Large intestine (tissue), 3 donors: ENCODE measurements at regions not wholly inside any gene's neighbourhood (a gene's known extent, or its start where the extent isn't known, plus 50 kb on each side); places are given as distances from the start of the nearest gene placed in this dataset.
A peak's percentile ranks its signal among the peaks of the same experiment; 100 is the strongest.

ENCODE experiments used
- DNase-seq, 2 donors: peaks; one replicate each; pipeline versions ENCODE4 v3.0.0 to v3.0.0-alpha.2; 2013
- H3K27ac ChIP-seq: one replicate; pipeline ENCODE4 v1.5.1; 2013; ENCODE audit warnings: low read length
- H3K27me3 ChIP-seq: 2 replicates; pipeline ENCODE4 v1.6.1; 2013; ENCODE audit warnings: low read length; ENCODE audit not compliant: control insufficient read depth, insufficient read depth
- H3K36me3 ChIP-seq: 2 replicates; pipeline ENCODE4 v1.6.1; 2013; ENCODE audit warnings: low read length; ENCODE audit not compliant: control insufficient read depth, insufficient read depth
- H3K4me1 ChIP-seq: one replicate; pipeline ENCODE4 v1.6.1; 2013; ENCODE audit warnings: low read length; ENCODE audit not compliant: control insufficient read depth, insufficient read depth
- H3K4me3 ChIP-seq: one replicate; pipeline ENCODE4 v1.5.1; 2013; ENCODE audit warnings: low read length
- H3K9me3 ChIP-seq: one replicate; pipeline ENCODE4 v1.6.1; 2013; ENCODE audit warnings: mild to moderate bottlenecking, low read depth, low read length, moderate library complexity; ENCODE audit not compliant: control insufficient read depth
- WGBS: methylation state at CpG from one replicate; pipeline ENCODE4 v1.1.5; 2013; ENCODE audit warnings: low lambda C conversion rate; ENCODE audit not compliant: insufficient coverage; 5-methylcytosine and 5-hydroxymethylcytosine counted together

GRCh38 chr17:68169840-68170239, 78.0 kb upstream of the AMZ2 start:
- H3K36me3 ChIP-seq = no peaks in the 10 kb centered on the region
- no peaks in the 10 kb centered on the region for H3K4me1 ChIP-seq
- DNase-seq = no peak
- H3K27me3 ChIP-seq = no peaks in the 10 kb centered on the region
- WGBS = no CpG with 5 or more reads among the region's 10 CpGs
- no peak overlapping the region for H3K4me3 ChIP-seq
- H3K9me3 ChIP-seq = no peaks in the 10 kb centered on the region
- H3K27ac ChIP-seq = no peak overlapping the region

GRCh38 chr17:68170246-68170645, 77.6 kb upstream of the AMZ2 start:
- no CpG with 5 or more reads among the region's 3 CpGs for WGBS
- H3K4me1 ChIP-seq = no peaks in the 10 kb centered on the region
- H3K27ac ChIP-seq = no peak overlapping the region
- H3K27me3 ChIP-seq = no peaks in the 10 kb centered on the region
- H3K4me3 ChIP-seq = no peak overlapping the region
- no peaks in the 10 kb centered on the region for H3K9me3 ChIP-seq
- H3K36me3 ChIP-seq = no peaks in the 10 kb centered on the region
- DNase-seq = no peak

GRCh38 chr17:68172461-68172954, 75.3 kb upstream of the AMZ2 start:
- H3K4me3 ChIP-seq = no peak overlapping the region
- no peak overlapping the region for H3K27ac ChIP-seq
- no peaks in the 10 kb centered on the region for H3K9me3 ChIP-seq
- H3K27me3 ChIP-seq = no peaks in the 10 kb centered on the region
- WGBS = no CpG with 5 or more reads among the region's 13 CpGs
- peak; percentile 33 for DNase-seq
- H3K4me1 ChIP-seq = no peaks in the 10 kb centered on the region
- H3K36me3 ChIP-seq = no peaks in the 10 kb centered on the region

GRCh38 chr17:68175416-68175815, 72.4 kb upstream of the AMZ2 start:
- no CpG with 5 or more reads among the region's 2 CpGs for WGBS
- Histone ChIP-seq H3K36me3 (no peaks in the 10 kb centered on the region), H3K4me1 (no peaks in the 10 kb centered on the region), H3K27me3 (no peaks in the 10 kb centered on the region), H3K27ac (no peak overlapping the region), H3K9me3 (no peaks in the 10 kb centered on the region), H3K4me3 (no peak overlapping the region)
- no peak for DNase-seq

GRCh38 chr17:68175905-68176304, 71.9 kb upstream of the AMZ2 start:
- no peak for DNase-seq
- H3K4me3 ChIP-seq = no peak overlapping the region
- no peaks in the 10 kb centered on the region for H3K4me1 ChIP-seq
- H3K9me3 ChIP-seq = no peaks in the 10 kb centered on the region
- no peaks in the 10 kb centered on the region for H3K27me3 ChIP-seq
- no peaks in the 10 kb centered on the region for H3K36me3 ChIP-seq
- WGBS = no CpG with 5 or more reads among the region's 3 CpGs
- no peak overlapping the region for H3K27ac ChIP-seq

GRCh38 chr17:68176718-68177117, 71.1 kb upstream of the AMZ2 start:
- DNase-seq = no peak
- Histone ChIP-seq H3K36me3 (no peaks in the 10 kb centered on the region), H3K4me1 (no peaks in the 10 kb centered on the region), H3K27ac (no peak overlapping the region), H3K4me3 (no peak overlapping the region), H3K9me3 (no peaks in the 10 kb centered on the region), H3K27me3 (no peaks in the 10 kb centered on the region)
- WGBS = no CpG with 5 or more reads among the region's 4 CpGs

- H3K27me3 ChIP-seq = no peaks in the 10 kb centered on the region
Observed at GRCh38 chr17:68178831-68179230, 69.0 kb upstream of the AMZ2 start.

GRCh38 chr17:68179236-68179925, 68.5 kb upstream of the AMZ2 start:
- Histone ChIP-seq H3K9me3 (no peaks in the 10 kb centered on the region), H3K36me3 (no peaks in the 10 kb centered on the region), H3K4me1 (no peaks in the 10 kb centered on the region), H3K4me3 (no peak overlapping the region), H3K27ac (no peak overlapping the region), H3K27me3 (no peaks in the 10 kb centered on the region)
- no CpG with 5 or more reads among the region's 21 CpGs for WGBS
- no peak for DNase-seq

More at GRCh38 chr17:68178831-68179230, 69.0 kb upstream of the AMZ2 start:
- Histone ChIP-seq H3K36me3 (no peaks in the 10 kb centered on the region), H3K4me1 (no peaks in the 10 kb centered on the region), H3K27ac (no peak overlapping the region), H3K9me3 (no peaks in the 10 kb centered on the region), H3K4me3 (no peak overlapping the region)
- WGBS = no CpG with 5 or more reads among the region's 6 CpGs
- DNase-seq = no peak

GRCh38 chr17:68179926-68180285, 67.9 kb upstream of the AMZ2 start:
- Histone ChIP-seq H3K27ac (no peak overlapping the region), H3K4me3 (no peak overlapping the region), H3K4me1 (no peaks in the 10 kb centered on the region), H3K9me3 (no peaks in the 10 kb centered on the region), H3K27me3 (no peaks in the 10 kb centered on the region), H3K36me3 (no peaks in the 10 kb centered on the region)
- WGBS = no CpG with 5 or more reads among the region's 31 CpGs
- DNase-seq = no peak

- H3K36me3 ChIP-seq = no peaks in the 10 kb centered on the region
- H3K4me1 ChIP-seq = no peaks in the 10 kb centered on the region
- no CpG with 5 or more reads among the region's 1 CpG for WGBS
- no peak overlapping the region for H3K27ac ChIP-seq
- H3K9me3 ChIP-seq = no peaks in the 10 kb centered on the region
- no peak for DNase-seq
- no peak overlapping the region for H3K4me3 ChIP-seq
- H3K27me3 ChIP-seq = no peaks in the 10 kb centered on the region
Observed at GRCh38 chr17:68182011-68182306, 65.9 kb upstream of the AMZ2 start.

GRCh38 chr17:68182940-68183551, 64.8 kb upstream of the AMZ2 start:
- Histone ChIP-seq H3K36me3 (no peaks in the 10 kb centered on the region), H3K4me1 (no peaks in the 10 kb centered on the region), H3K9me3 (no peaks in the 10 kb centered on the region), H3K27ac (no peak overlapping the region), H3K27me3 (no peaks in the 10 kb centered on the region), H3K4me3 (no peak overlapping the region)
- no peak for DNase-seq
- WGBS = no CpG with 5 or more reads among the region's 12 CpGs
